Heart left ventricle (tissue), 16 donors: ENCODE measurements at regions not wholly inside any gene's neighbourhood (a gene's known extent, or its start where the extent isn't known, plus 50 kb on each side); places are given as distances from the start of the nearest gene placed in this dataset.

ENCODE experiments used
- ATAC-seq, 4 donors: fragments of 200-7000 bp; cut with Tn5 transposase; one replicate each; pipeline ENCODE4 v1.9.1; 2020 to 2022; ENCODE audit warnings: moderate library complexity in 4 of 4, mild to moderate bottlenecking in 3 of 4, moderate number of reproducible peaks in 1 of 4
- DNase-seq, 5 donors: peaks; one replicate each; pipeline ENCODE4 v3.0.0-alpha.2; 2020
- H3K27ac ChIP-seq, 12 donors: fragments of 200-600 bp; sonication (generic) in 4 of 12; one replicate each; pipeline versions ENCODE4 v1.5.0 to v1.8.0; 2016 to 2022; ENCODE audit warnings: mild to moderate bottlenecking in 2 of 12
- H3K27me3 ChIP-seq, 9 donors: fragments of 200-600 bp; sonication (generic) in 2 of 9; one replicate each; pipeline versions ENCODE4 v1.5.1 to v1.8.0; 2016 to 2022; ENCODE audit warnings: mild to moderate bottlenecking in 3 of 9
- H3K36me3 ChIP-seq, 9 donors: fragments of 200-600 bp; sonication (generic) in 2 of 9; one replicate each; pipeline versions ENCODE4 v1.5.0 to v1.8.0; 2018 to 2022; ENCODE audit warnings: mild to moderate bottlenecking in 2 of 9
- H3K4me1 ChIP-seq, 12 donors: fragments of 200-600 bp; sonication (generic) in 4 of 12; one replicate each; pipeline versions ENCODE4 v1.5.0 to v1.8.0; 2016 to 2022; ENCODE audit warnings: mild to moderate bottlenecking in 3 of 12
- H3K4me3 ChIP-seq, 12 donors: fragments of 200-600 bp; sonication (generic) in 4 of 12; one replicate each; pipeline versions ENCODE4 v1.5.0 to v1.8.0; 2017 to 2022; ENCODE audit warnings: mild to moderate bottlenecking in 9 of 12, moderate library complexity in 4 of 12
- H3K9me3 ChIP-seq, 12 donors: fragments of 200-600 bp; sonication (generic) in 4 of 12; one replicate each; pipeline versions ENCODE4 v1.5.0 to v1.8.0; 2016 to 2022; ENCODE audit warnings: mild to moderate bottlenecking in 1 of 12
- CTCF ChIP-seq, 12 donors: fragments of 200-600 bp; sonication (generic) in 4 of 12; IDR thresholded peaks; one replicate each; pipeline versions ENCODE4 v1.5.0 to v1.8.0; 2018 to 2022; ENCODE audit warnings: antibody characterized with exemption in 12 of 12, mild to moderate bottlenecking in 5 of 12
- POLR2A ChIP-seq, 2 donors: fragments of 450-650 bp; IDR thresholded peaks; one replicate each; pipeline ENCODE4 v1.6.1; 2017; ENCODE audit warnings: antibody characterized with exemption in 2 of 2, mild to moderate bottlenecking in 2 of 2, moderate library complexity in 2 of 2
- WGBS, 4 donors: extraction: QIAGEN DNeasy Blood & Tissue Kit in 2 of 4; methylation state at CpG; one replicate each; pipeline versions ENCODE4 v1.1.5 to v1.1.7; 2013 to 2018; 5-methylcytosine and 5-hydroxymethylcytosine counted together
- intact Hi-C, 10 donors: fragments of 100-400 bp; cut with DNase I; formaldehyde crosslinking; loops; one replicate each; pipeline versions ENCODE4 v1.11.1 to v1.14.2; 2022
- donor health status: ischemic (EF 13 %, LVEDD 7.1; RV severe dilation, severe dysfunction).
- donor health status: healthy with polysubstance abuse.
- donor health status: DM: no; HTN: yes; CAD: no.
- donor health status: DM: no; HTN: no; CAD: no.
- donor health status: ischemic (EF 25% LVEDD 6.9; RV normal size, moderate dysfunction).
- donor health status: ischemic (EF 25% LVEDD 5.7; RV mildly dilated, moderate dysfunction).
- donor health status: healthy.
- donor health status: DM: yes; HTN: yes; CAD: no.
- donor health status: ischemic (EF 35%, LVEDD 5.7; RV mildly dilated, moderate dysfunction).
- donor health status: nonischemic (EF 11% LVEDD 7.7; RV severe dilation, severe dysfunction).
- donor health status: DM: yes; HTN: yes; CAD: no.
- donor health status: PGD.
- donor health status: ischemic (EF 29% LVEDD 5.4; RV normal size, mild dysfunction).
- donor health status: nonischemic (EF 23%, LVEDD 6.1; RV moderate dilation, normal function).

DNA sequence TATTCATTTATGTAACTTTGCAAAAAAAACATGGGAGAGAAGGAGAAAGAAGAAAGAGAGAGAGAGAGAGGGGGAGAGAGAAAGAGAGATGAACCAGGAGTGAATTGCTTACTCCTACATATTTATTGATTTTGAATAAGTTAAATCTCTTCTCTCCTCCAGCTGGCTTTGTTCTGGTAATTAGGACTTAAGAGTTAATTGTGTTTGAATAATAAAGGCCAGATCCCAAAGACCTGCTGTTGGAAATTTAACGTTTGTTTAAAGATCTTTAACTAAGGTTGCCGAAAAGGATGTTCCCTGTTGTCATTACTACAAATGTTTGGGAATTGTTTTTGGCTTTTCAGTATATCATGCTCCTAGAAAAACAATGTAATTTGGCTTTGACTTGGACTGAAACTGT lies 473.0 kb downstream of the TUSC1 start:
- Histone ChIP-seq H3K9me3 (peaks cover 0 to 4% (median 0%) of the 10 kb centered on the region in 12 donors), H3K4me3 (no peak overlapping the region), H3K27me3 (no peaks in the 10 kb centered on the region), H3K4me1 (no peaks in the 10 kb centered on the region), H3K27ac (no peak overlapping the region), H3K36me3 (no peaks in the 10 kb centered on the region)
- no peak for ATAC-seq
- TF ChIP-seq CTCF (IDR thresholded peaks at IDR 0.05) (no peak), POLR2A (IDR thresholded peaks at IDR 0.05) (no peak)
- DNase-seq, result no peak
- intact Hi-C loops, result loop anchor here in 2 of 10 donors (2.0 to 10.0 kb wide), 2 partner anchors 14 to 60 kb away; no protein-coding TSS in a partner anchor
- WGBS, 4 donors, result 30 to 40% (median 34%) methylated on average over 2 of the region's 2 CpGs

GRCh38 chr9:25177858-25178257 lies 500.4 kb downstream of the TUSC1 start:
- intact Hi-C loops, result no loop called here
- H3K9me3 ChIP-seq, result peaks cover 0 to 30% (median 14%) of the 10 kb centered on the region in 12 donors
- no peak overlapping the region for H3K27ac ChIP-seq
- ATAC-seq (no peak), DNase-seq (no peak)
- no peak for TF ChIP-seq POLR2A (IDR thresholded peaks at IDR 0.05)
- no peak for TF ChIP-seq CTCF (IDR thresholded peaks at IDR 0.05)
- no peaks in the 10 kb centered on the region for H3K4me1 ChIP-seq
- WGBS, 4 donors, result 52 to 68% (median 56%) methylated on average over 2 to 4 of the region's 4 CpGs
- H3K36me3 ChIP-seq, result no peaks in the 10 kb centered on the region
- no peak overlapping the region for H3K4me3 ChIP-seq
- no peaks in the 10 kb centered on the region for H3K27me3 ChIP-seq

DNA sequence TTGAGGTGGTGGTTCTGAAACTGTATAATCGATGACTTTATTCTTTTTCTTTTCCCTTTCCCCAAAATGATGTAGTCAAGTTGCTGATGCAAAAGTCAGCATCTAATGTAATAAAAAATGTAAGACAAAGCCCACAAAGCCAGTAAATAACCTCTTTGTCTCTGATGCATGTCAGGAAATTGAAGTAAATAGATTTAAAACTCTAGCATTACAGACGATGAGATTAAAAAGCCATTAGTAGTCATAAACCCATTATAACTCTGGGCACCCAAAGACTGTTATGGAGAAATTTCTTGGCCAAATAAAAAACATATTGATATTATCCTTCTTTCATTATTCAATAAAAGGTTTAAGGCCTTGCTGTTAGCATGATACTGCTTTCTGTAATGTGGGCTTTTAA lies 548.7 kb downstream of the TUSC1 start:
- H3K27me3 ChIP-seq, result no peaks in the 10 kb centered on the region
- DNase-seq (no peak), ATAC-seq (no peak)
- H3K36me3 ChIP-seq, result no peaks in the 10 kb centered on the region
- peaks cover 0 to 12% (median 0%) of the 10 kb centered on the region in 12 donors for H3K9me3 ChIP-seq
- 86 to 91% (median 88%) methylated on average over 2 of the region's 2 CpGs for WGBS, 4 donors
- no peak for TF ChIP-seq POLR2A (IDR thresholded peaks at IDR 0.05)
- TF ChIP-seq CTCF (IDR thresholded peaks at IDR 0.05), result no peak
- intact Hi-C loops, result no loop called here
- no peaks in the 10 kb centered on the region for H3K4me1 ChIP-seq
- no peak overlapping the region for H3K27ac ChIP-seq
- H3K4me3 ChIP-seq, result no peak overlapping the region

DNA sequence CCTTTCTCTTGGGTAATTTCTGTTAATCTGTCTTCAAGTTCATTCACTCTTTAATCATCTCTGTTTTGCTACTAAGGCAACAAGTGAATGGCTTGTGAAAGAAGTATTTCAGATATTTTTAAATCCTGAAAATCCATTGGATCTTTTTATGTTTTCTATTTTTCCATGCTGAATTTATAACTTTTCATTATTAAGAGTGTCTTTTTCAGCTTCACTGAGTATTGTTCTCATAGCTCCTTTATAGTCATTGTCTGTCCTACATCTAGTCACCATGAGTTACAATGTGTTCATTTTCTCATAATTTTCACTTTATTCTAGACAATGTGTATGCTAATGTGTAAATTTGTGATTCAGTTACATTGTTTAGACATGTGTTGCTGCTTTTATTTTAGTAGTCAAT lies 556.4 kb downstream of the TUSC1 start:
- no peak for ATAC-seq
- no peak overlapping the region for H3K4me3 ChIP-seq
- H3K27me3 ChIP-seq, result no peaks in the 10 kb centered on the region
- H3K36me3 ChIP-seq, result no peaks in the 10 kb centered on the region
- intact Hi-C loops, result no loop called here
- H3K9me3 ChIP-seq, result peaks cover 0 to 7% (median 0%) of the 10 kb centered on the region in 12 donors
- no peak for DNase-seq
- no peak overlapping the region for H3K27ac ChIP-seq
- no peaks in the 10 kb centered on the region for H3K4me1 ChIP-seq
- no peak for TF ChIP-seq POLR2A (IDR thresholded peaks at IDR 0.05)
- TF ChIP-seq CTCF (IDR thresholded peaks at IDR 0.05), result no peak
